GM18868 (cell line): ENCODE measurements at regions not wholly inside any gene's neighbourhood (a gene's known extent, or its start where the extent isn't known, plus 50 kb on each side); places are given as distances from the start of the nearest gene placed in this dataset.

Source experiments
- ATAC-seq: cut with Tn5 transposase; IDR thresholded peaks from one replicate; pipeline ENCODE4 v1.9.1; 2021; ENCODE audit warnings: mild to moderate bottlenecking, moderate library complexity; ENCODE audit not compliant: unreplicated experiment

GRCh38 chr1:181369416-181369815 is 113.9 kb upstream of the CACNA1E start:
- ATAC-seq, result no peak

GRCh38 chr1:181383695-181384094 is 99.6 kb upstream of the CACNA1E start:
- ATAC-seq, result no peak

- ATAC-seq, result no peak
These were observed 97.0 kb upstream of the CACNA1E start for GRCh38 chr1:181386340-181386739.

- no peak for ATAC-seq
These were observed 96.4 kb upstream of the CACNA1E start for GRCh38 chr1:181386951-181387350.

GRCh38 chr1:181387702-181388101 is 95.6 kb upstream of the CACNA1E start:
- ATAC-seq, result no peak

- no peak for ATAC-seq
These were observed 92.8 kb upstream of the CACNA1E start for GRCh38 chr1:181390410-181391077.

GRCh38 chr1:181391301-181391900 is 91.9 kb upstream of the CACNA1E start:
- ATAC-seq, result no peak

- no peak for ATAC-seq
These were observed 91.2 kb upstream of the CACNA1E start for GRCh38 chr1:181392133-181392532.

- no peak for ATAC-seq
These were observed 90.6 kb upstream of the CACNA1E start for GRCh38 chr1:181392613-181393220.

- no peak for ATAC-seq
These were observed 88.6 kb upstream of the CACNA1E start for GRCh38 chr1:181394766-181395165.

- ATAC-seq, result no peak
These were observed 87.1 kb upstream of the CACNA1E start for GRCh38 chr1:181396171-181396670.

GRCh38 chr1:181396811-181397210 is 86.5 kb upstream of the CACNA1E start:
- no peak for ATAC-seq

- peak; percentile 66 for ATAC-seq
These were observed 85.5 kb upstream of the CACNA1E start for GRCh38 chr1:181397845-181398244.

GRCh38 chr1:181398544-181398943 is 84.8 kb upstream of the CACNA1E start:
- peak; percentile 72 for ATAC-seq

GRCh38 chr1:181405584-181405983 is 77.7 kb upstream of the CACNA1E start:
- no peak for ATAC-seq

- ATAC-seq, result no peak
These were observed 76.3 kb upstream of the CACNA1E start for GRCh38 chr1:181406989-181407388.

- no peak for ATAC-seq
These were observed 73.3 kb upstream of the CACNA1E start for GRCh38 chr1:181409981-181410380.

- no peak for ATAC-seq
These were observed 70.6 kb upstream of the CACNA1E start for GRCh38 chr1:181412746-181413145.

GRCh38 chr1:181413195-181413815 is 70.0 kb upstream of the CACNA1E start:
- no peak for ATAC-seq

GRCh38 chr1:181413836-181414235 is 69.5 kb upstream of the CACNA1E start:
- ATAC-seq, result no peak

- ATAC-seq, result no peak
These were observed 67.0 kb upstream of the CACNA1E start for GRCh38 chr1:181416268-181416860.
